ENCODE measurements at regions not wholly inside any gene's neighbourhood (a gene's known extent, or its start where the extent isn't known, plus 50 kb on each side); places are given as distances from the start of the nearest gene placed in this dataset.

DNA sequence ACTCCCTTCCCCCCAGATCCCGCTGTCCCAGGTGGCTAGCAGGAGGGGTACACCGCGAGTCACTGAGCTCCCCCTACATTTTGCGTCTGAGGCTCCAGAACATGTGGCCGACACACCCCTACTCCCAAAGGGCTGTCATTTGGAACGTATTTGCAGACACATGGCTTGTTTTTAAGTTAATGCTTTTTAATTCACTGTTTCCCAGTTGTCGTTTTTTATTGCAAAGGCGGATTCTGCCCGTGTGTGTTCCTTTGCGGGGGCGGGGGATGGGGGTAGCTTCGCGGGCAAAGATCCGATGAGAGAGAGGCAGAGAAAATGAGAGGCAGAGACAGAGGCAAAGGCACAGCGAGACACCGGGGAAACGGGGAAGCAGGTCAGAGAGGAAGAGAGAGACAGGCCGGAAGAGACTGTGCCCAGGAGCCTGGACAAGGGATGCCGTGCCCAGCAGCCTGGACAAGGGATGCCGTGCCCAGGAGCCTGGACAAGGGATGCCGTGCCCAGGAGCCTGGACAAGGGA lies 270.2 kb downstream of the FOXD2 start:
- TF ChIP-seq EZH2 (IDR thresholded peaks at IDR 0.05; ENCODE audit: insufficient read depth, poor library complexity, severe bottlenecking) (peak; percentile 85), EZH2phosphoT487 (IDR thresholded peaks at IDR 0.05; ENCODE audit: insufficient read depth, low read depth) (no peak)
- peaks cover 12% of the 10 kb centered on the region for H3K4me1 ChIP-seq (ENCODE audit: insufficient read depth)
- peaks cover 13% of the 10 kb centered on the region; the same call in 1 of the 2 replicates for H3F3A ChIP-seq (ENCODE audit: insufficient read depth)
- no peaks in the 10 kb centered on the region for H3K9me2 ChIP-seq (ENCODE audit: insufficient read depth)
- no peak overlapping the region for H3K4me3 ChIP-seq
- in situ Hi-C loops (cut with MboI), result loop anchor here (5.0 to 10.0 kb wide), 2 partner anchors 263 to 521 kb away; no protein-coding TSS in a partner anchor
- no peak overlapping the region for H2AFZ ChIP-seq
- WGBS, 2 experiments (ENCODE audit: low coverage in 1 of 2, low lambda C conversion rate in 2 of 2, missing lambda C conversion rate in 2 of 2), result 4 to 5% methylated on average over 18 to 20 of the region's 21 CpGs
- peak; percentile 18 for DNase-seq
- H3K9ac ChIP-seq, result no peak overlapping the region
- H4K20me1 ChIP-seq (ENCODE audit: insufficient read depth), result no peaks in the 10 kb centered on the region
- H3K36me3 ChIP-seq (ENCODE audit: low read depth), result no peaks in the 10 kb centered on the region
- H3K27me3 ChIP-seq (replicated peaks; ENCODE audit: insufficient read depth), result peaks cover 58% of the 10 kb centered on the region
- no peaks in the 10 kb centered on the region for H3K9me3 ChIP-seq (ENCODE audit: low read depth)
- no peak overlapping the region for H3K4me2 ChIP-seq (ENCODE audit: unreplicated experiment)
- no peaks in the 10 kb centered on the region for H3K79me2 ChIP-seq (ENCODE audit: insufficient read depth)
- no peak overlapping the region for H3K27ac ChIP-seq

DNA sequence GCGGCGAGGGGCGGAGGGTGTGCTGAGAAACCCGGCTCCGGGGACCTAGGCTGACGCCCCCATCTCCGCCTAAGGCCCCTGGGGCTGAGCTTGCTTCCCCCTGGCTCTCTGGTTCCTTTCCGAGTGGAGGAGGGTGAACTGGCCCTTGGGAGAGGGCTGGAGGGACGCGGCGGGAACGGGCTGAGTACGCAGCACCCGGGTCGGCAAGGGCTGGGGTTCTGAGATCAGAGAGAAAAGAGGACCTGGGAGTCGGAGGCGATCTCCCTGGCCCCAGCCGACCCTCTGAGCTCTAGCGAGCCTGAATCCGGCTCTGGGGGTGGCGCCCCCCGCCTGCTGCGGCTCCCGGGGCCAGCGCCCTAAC lies 270.8 kb downstream of the FOXD2 start:
- H3K4me2 ChIP-seq (ENCODE audit: unreplicated experiment), result no peak overlapping the region
- peaks cover 6% of the 10 kb centered on the region for H3K4me1 ChIP-seq (ENCODE audit: insufficient read depth)
- H3K36me3 ChIP-seq (ENCODE audit: low read depth), result no peaks in the 10 kb centered on the region
- H3K4me3 ChIP-seq, result no peak overlapping the region
- in situ Hi-C loops (cut with MboI), result loop anchor here (5.0 to 10.0 kb wide), 2 partner anchors 264 to 521 kb away; no protein-coding TSS in a partner anchor
- H3K9me2 ChIP-seq (ENCODE audit: insufficient read depth), result no peaks in the 10 kb centered on the region
- TF ChIP-seq EZH2 (IDR thresholded peaks at IDR 0.05; ENCODE audit: insufficient read depth, poor library complexity, severe bottlenecking) (no peak), EZH2phosphoT487 (IDR thresholded peaks at IDR 0.05; ENCODE audit: insufficient read depth, low read depth) (no peak; the same call in 1 of the 2 replicates)
- no peak overlapping the region for H3K9ac ChIP-seq
- peak overlapping the region; percentile 51; the same call in 1 of the 2 replicates for H2AFZ ChIP-seq
- H4K20me1 ChIP-seq (ENCODE audit: insufficient read depth), result no peaks in the 10 kb centered on the region
- WGBS, 2 experiments (ENCODE audit: low coverage in 1 of 2, low lambda C conversion rate in 2 of 2, missing lambda C conversion rate in 2 of 2), result 2 to 3% methylated on average over 24 to 25 of the region's 25 CpGs
- H3K79me2 ChIP-seq (ENCODE audit: insufficient read depth), result no peaks in the 10 kb centered on the region
- no peaks in the 10 kb centered on the region for H3K9me3 ChIP-seq (ENCODE audit: low read depth)
- peak; percentile 11 for DNase-seq
- H3K27me3 ChIP-seq (replicated peaks; ENCODE audit: insufficient read depth), result peaks cover 61% of the 10 kb centered on the region
- H3F3A ChIP-seq (ENCODE audit: insufficient read depth), result peaks cover 10% of the 10 kb centered on the region; the same call in 1 of the 2 replicates
- H3K27ac ChIP-seq, result no peak overlapping the region

- no peaks in the 10 kb centered on the region for H3K9me3 ChIP-seq (ENCODE audit: low read depth)
- TF ChIP-seq EZH2 (IDR thresholded peaks at IDR 0.05; ENCODE audit: insufficient read depth, poor library complexity, severe bottlenecking) (peak; percentile 97), EZH2phosphoT487 (IDR thresholded peaks at IDR 0.05; ENCODE audit: insufficient read depth, low read depth) (peak; percentile 58; the same call in 1 of the 2 replicates)
- H3F3A ChIP-seq (ENCODE audit: insufficient read depth), result peaks cover 6% of the 10 kb centered on the region; the same call in 1 of the 2 replicates
- 0 out of 2 replicates have a peak, but pooled peaks cover under 1% of the 10 kb centered on the region for H3K4me1 ChIP-seq (ENCODE audit: insufficient read depth)
- H3K4me2 ChIP-seq (ENCODE audit: unreplicated experiment), result peak overlapping the region; percentile 75
- H3K9me2 ChIP-seq (ENCODE audit: insufficient read depth), result no peaks in the 10 kb centered on the region
- H2AFZ ChIP-seq, result peak overlapping the region; percentile 51
- H3K36me3 ChIP-seq (ENCODE audit: low read depth), result no peaks in the 10 kb centered on the region
- no peak overlapping the region for H3K9ac ChIP-seq
- H3K27me3 ChIP-seq (replicated peaks; ENCODE audit: insufficient read depth), result peaks cover 67% of the 10 kb centered on the region
- in situ Hi-C loops (cut with MboI), result loop anchor here (5.0 to 10.0 kb wide), 2 partner anchors 264 to 522 kb away; no protein-coding TSS in a partner anchor
- H3K27ac ChIP-seq, result no peak overlapping the region
- peak overlapping the region; percentile 58 for H3K4me3 ChIP-seq
- WGBS, 2 experiments (ENCODE audit: low coverage in 1 of 2, low lambda C conversion rate in 2 of 2, missing lambda C conversion rate in 2 of 2), result 2 to 3% methylated on average over 65 to 81 of the region's 82 CpGs
- H4K20me1 ChIP-seq (ENCODE audit: insufficient read depth), result no peaks in the 10 kb centered on the region
- no peaks in the 10 kb centered on the region for H3K79me2 ChIP-seq (ENCODE audit: insufficient read depth)
- DNase-seq, result peak; percentile 47
Observed at GRCh38 chr1:47709019-47709871, 271.4 kb downstream of the FOXD2 start.

DNA sequence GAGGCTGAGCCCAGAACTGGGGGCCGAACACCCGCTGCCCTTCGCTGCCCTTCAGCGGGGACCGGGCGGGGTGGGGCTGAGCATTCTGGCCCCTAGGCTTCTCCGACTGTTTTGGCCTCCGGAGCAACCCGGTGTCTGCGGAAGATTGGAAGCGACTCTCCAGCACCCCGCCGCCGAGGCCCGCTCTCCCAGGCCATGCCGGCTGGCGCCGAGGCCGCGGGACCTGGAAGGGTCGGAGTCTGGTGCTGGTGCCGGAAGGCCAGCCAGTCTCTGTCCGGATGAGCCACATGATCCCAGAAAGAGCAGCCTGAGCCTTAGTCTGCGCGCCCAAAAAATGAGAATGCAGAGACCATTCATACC lies 272.0 kb downstream of the FOXD2 start:
- no peak overlapping the region for H3K9ac ChIP-seq
- H3K36me3 ChIP-seq (ENCODE audit: low read depth), result no peaks in the 10 kb centered on the region
- peak; percentile 38 for DNase-seq
- peaks cover 73% of the 10 kb centered on the region for H3K27me3 ChIP-seq (replicated peaks; ENCODE audit: insufficient read depth)
- no peaks in the 10 kb centered on the region for H3K79me2 ChIP-seq (ENCODE audit: insufficient read depth)
- in situ Hi-C loops (cut with MboI), result loop anchor here (5.0 to 10.0 kb wide), 2 partner anchors 265 to 523 kb away; no protein-coding TSS in a partner anchor
- no peaks in the 10 kb centered on the region for H3K4me1 ChIP-seq (ENCODE audit: insufficient read depth)
- no peaks in the 10 kb centered on the region for H3K9me2 ChIP-seq (ENCODE audit: insufficient read depth)
- WGBS, 2 experiments (ENCODE audit: low coverage in 1 of 2, low lambda C conversion rate in 2 of 2, missing lambda C conversion rate in 2 of 2), result 1 to 2% methylated on average over 23 to 24 of the region's 25 CpGs
- peak overlapping the region; percentile 58 for H3K4me3 ChIP-seq
- H3F3A ChIP-seq (ENCODE audit: insufficient read depth), result no peaks in the 10 kb centered on the region
- H2AFZ ChIP-seq, result peak overlapping the region; percentile 51
- H3K27ac ChIP-seq, result no peak overlapping the region
- no peaks in the 10 kb centered on the region for H3K9me3 ChIP-seq (ENCODE audit: low read depth)
- peak overlapping the region; percentile 75 for H3K4me2 ChIP-seq (ENCODE audit: unreplicated experiment)
- H4K20me1 ChIP-seq (ENCODE audit: insufficient read depth), result no peaks in the 10 kb centered on the region
- TF ChIP-seq EZH2phosphoT487 (IDR thresholded peaks at IDR 0.05; ENCODE audit: insufficient read depth, low read depth), result no peak
- peak; percentile 73 for TF ChIP-seq EZH2 (IDR thresholded peaks at IDR 0.05; ENCODE audit: insufficient read depth, poor library complexity, severe bottlenecking)
